K562 (cell line): ENCODE measurements at regions not wholly inside any gene's neighbourhood (a gene's known extent, or its start where the extent isn't known, plus 50 kb on each side); places are given as distances from the start of the nearest gene placed in this dataset.
"Not testable (repeated sequence)": the region's sequence is repeated elsewhere in the genome, so short reads cannot be mapped to it uniquely, and the experiment has no call there.

ENCODE experiments used
- ATAC-seq: fragments of 200-7000 bp; cut with Tn5 transposase; 3 replicates; pipeline ENCODE4 v1.9.1; 2020; ENCODE audit warnings: moderate library complexity
- BruUV-seq: library from RNA; stranded (reverse); fragments of 400-500 nt; replicated peaks from 2 replicates; lab custom pipeline; 2021; lab: Mats Ljungman, UMichigan
- CTCF ChIA-PET: fragments of 300-600 bp; formaldehyde crosslinking; extraction: SDS; loops from one replicate; lab custom pipeline; 2021; ENCODE audit warnings: low intra/inter-chr PET ratio; lab: Yijun Ruan, JAX
- POLR2A ChIA-PET: fragments of 300-600, 350-650 bp; sonication (Branson Sonifier 250); formaldehyde crosslinking; extraction: SDS; loops from one replicate; lab custom pipeline; 2021; ENCODE audit warnings: antibody characterized with exemption, inconsistent platforms; lab: Yijun Ruan, JAX
- DNase-seq, 4 experiments: peaks; one replicate each; pipeline versions ENCODE4 v3.0.0 to v3.0.0-alpha.2; 2011 to 2018; ENCODE audit warnings: low spot score in 3 of 4, mixed read lengths in 3 of 4; ENCODE audit errors: extremely low read depth in 1 of 4
- FAIRE-seq: peaks from 2 replicates; lab custom pipeline; 2011; peaks lifted over from hg19 to GRCh38; lab: Jason Lieb, UNC
- H2AFZ ChIP-seq: 2 replicates; pipeline ENCODE4 v1.6.0; 2011; ENCODE audit warnings: low read depth, low read length, control low read depth, inconsistent platforms
- H3K27ac ChIP-seq: fragments of 200-600 bp; 3 replicates; pipeline ENCODE4 v1.8.0; 2011; ENCODE audit warnings: low read depth, mild to moderate bottlenecking, control low read depth, inconsistent platforms, low read length, moderate library complexity, mixed read lengths; ENCODE audit errors: extremely low read depth
- H3K27me3 ChIP-seq, 2 experiments: fragments of 300-600 bp in 1 of 2; 2 replicates in 1 of 2; 3 replicates in 1 of 2; pipeline versions ENCODE4 v1.6.0 to v1.8.0; 2011; ENCODE audit warnings: inconsistent platforms in 2 of 2, low read length in 2 of 2, mild to moderate bottlenecking in 1 of 2, mixed read lengths in 1 of 2, moderate library complexity in 1 of 2; ENCODE audit not compliant: control insufficient read depth in 2 of 2, insufficient read depth in 2 of 2
- H3K36me3 ChIP-seq: fragments of 300-600 bp; 3 replicates; pipeline ENCODE4 v1.8.0; 2011; ENCODE audit warnings: mild to moderate bottlenecking, low read length, inconsistent platforms; ENCODE audit not compliant: control insufficient read depth, insufficient read depth
- H3K4me1 ChIP-seq, 2 experiments: fragments of 200-600 bp in 1 of 2; replicated peaks in 1 of 2; 2 replicates in 1 of 2; 3 replicates in 1 of 2; pipeline versions ENCODE4 v1.5.1 to v1.8.0; 2011; ENCODE audit warnings: inconsistent platforms in 2 of 2, low read length in 2 of 2, mild to moderate bottlenecking in 1 of 2, mixed read lengths in 1 of 2, moderate library complexity in 1 of 2; ENCODE audit not compliant: control insufficient read depth in 2 of 2, insufficient read depth in 2 of 2
- H3K4me2 ChIP-seq: 2 replicates; pipeline ENCODE4 v1.6.1; 2011; ENCODE audit warnings: low read length, control low read depth, inconsistent platforms, mixed read lengths; ENCODE audit not compliant: insufficient read depth
- H3K4me3 ChIP-seq: fragments of 200-600 bp; sonication (generic), shearing (Covaris generic); 2 replicates; pipeline ENCODE4 v1.5.1; 2016; ENCODE audit warnings: control low read depth, inconsistent platforms
- H3K79me2 ChIP-seq: fragments of 200-600 bp; 3 replicates; pipeline ENCODE4 v1.8.0; 2011; ENCODE audit warnings: low read length, inconsistent platforms; ENCODE audit not compliant: control insufficient read depth, insufficient read depth
- H3K9ac ChIP-seq, 2 experiments: 2 replicates each; pipeline versions ENCODE4 v1.6.0 to v1.6.1; 2011; ENCODE audit warnings: low read depth in 2 of 2, low read length in 2 of 2, control low read depth in 1 of 2, inconsistent platforms in 1 of 2, mild to moderate bottlenecking in 1 of 2, mixed read lengths in 1 of 2; ENCODE audit not compliant: insufficient read depth in 1 of 2
- H3K9me1 ChIP-seq: one replicate; pipeline ENCODE4 v1.6.0; 2011; ENCODE audit warnings: inconsistent platforms, mild to moderate bottlenecking, low read length, moderate library complexity; ENCODE audit not compliant: control insufficient read depth, insufficient read depth
- H3K9me3 ChIP-seq: replicated peaks from 2 replicates; pipeline ENCODE4 v1.5.1; 2011; ENCODE audit warnings: low read depth, low read length, inconsistent platforms; ENCODE audit not compliant: control insufficient read depth, insufficient read depth
- H4K20me1 ChIP-seq: replicated peaks from 2 replicates; pipeline ENCODE4 v1.6.1; 2011; ENCODE audit warnings: low read length, inconsistent platforms, mixed read lengths; ENCODE audit not compliant: control insufficient read depth, insufficient read depth
- COPS2 ChIP-seq: fragments of 450-650 bp; conservative IDR thresholded peaks from 2 replicates; pipeline ENCODE4 v1.6.1; 2016; ENCODE audit warnings: mild to moderate bottlenecking, moderate library complexity
- ESRRB ChIP-seq: fragments of 250-450 bp; sonication (Bioruptor Pico); IDR thresholded peaks from 2 replicates; pipeline ENCODE4 v1.5.0; 2020; ENCODE audit warnings: mild to moderate bottlenecking, moderate library complexity, borderline replicate concordance
- ETS2 ChIP-seq: IDR thresholded peaks from 2 replicates; pipeline ENCODE4 v1.6.1; 2016; ENCODE audit warnings: borderline replicate concordance, missing genetic modification characterization, mild to moderate bottlenecking, moderate library complexity, missing compliant biosample characterization; ENCODE audit not compliant: poor library complexity, severe bottlenecking
- HOXB6 ChIP-seq: fragments of 250-450 bp; sonication (Bioruptor Pico); IDR thresholded peaks from 2 replicates; pipeline ENCODE4 v1.5.1; 2022; ENCODE audit warnings: mild to moderate bottlenecking, borderline replicate concordance
- HSF4 ChIP-seq: fragments of 250-450 bp; sonication (Bioruptor Pico); IDR thresholded peaks from 2 replicates; pipeline ENCODE4 v2.1.2; 2022; ENCODE audit warnings: mild to moderate bottlenecking, moderate library complexity, borderline replicate concordance
- JUNB ChIP-seq: fragments of 450-650 bp; formaldehyde crosslinking; conservative IDR thresholded peaks from 2 replicates; pipeline ENCODE4 v1.4.0; 2020; ENCODE audit warnings: mild to moderate bottlenecking
- KAT7 ChIP-seq: sonication (generic); formaldehyde crosslinking; IDR thresholded peaks from 2 replicates; pipeline ENCODE4 v1.8.0; 2022; ENCODE audit warnings: missing genetic modification reagents, mild to moderate bottlenecking, borderline replicate concordance
- NBN ChIP-seq: fragments of 450-650 bp; IDR thresholded peaks from 2 replicates; pipeline ENCODE4 v1.6.1; 2016; ENCODE audit warnings: low read depth, mild to moderate bottlenecking
- SREBF2 ChIP-seq: sonication (generic); formaldehyde crosslinking; IDR thresholded peaks from 2 replicates; pipeline ENCODE4 v1.4.0; 2020; ENCODE audit warnings: mild to moderate bottlenecking, missing genetic modification reagents
- TBL1XR1 ChIP-seq, 2 experiments: IDR thresholded peaks; 2 replicates each; pipeline ENCODE4 v1.6.1; 2012; ENCODE audit warnings: improper control_type of control experiment in 2 of 2, low read length in 2 of 2, mild to moderate bottlenecking in 1 of 2
- ZNF77 ChIP-seq: fragments of 250-450 bp; sonication (Bioruptor Pico); IDR thresholded peaks from 2 replicates; pipeline ENCODE4 v1.5.0; 2020
- WGBS: fragments of 100-300 bp; shearing (Covaris generic); methylation state at CpG from one replicate; pipeline ENCODE4 v1.1.6; 2016; ENCODE audit warnings: low coverage, mixed read lengths; ENCODE audit not compliant: insufficient coverage; ENCODE audit errors: missing lambda C conversion rate; 5-methylcytosine and 5-hydroxymethylcytosine counted together
- in situ Hi-C: fragments of 300-500 bp; cut with MboI; formaldehyde crosslinking; loops from 4 replicates; pipeline ENCODE4 v1.15.0; 2018; ENCODE audit warnings: inconsistent platforms, mixed read lengths
- intact Hi-C: fragments of 100-400 bp; cut with micrococcal nuclease; formaldehyde crosslinking; loops from 2 replicates; pipeline ENCODE4 v1.14.2; 2022
- TF ChIP-seq, protein P1 (sequence below), 2 experiments: IDR thresholded peaks; 2 replicates each; pipeline ENCODE4 v1.6.1; 2011; ENCODE audit warnings: borderline replicate concordance in 1 of 2, control low read depth in 1 of 2, low read depth in 1 of 2, low read length in 1 of 2, mild to moderate bottlenecking in 1 of 2, mixed read lengths in 1 of 2, moderate library complexity in 1 of 2; ENCODE audit not compliant: insufficient read depth in 1 of 2, insufficient read length in 1 of 2, poor library complexity in 1 of 2, severe bottlenecking in 1 of 2; ENCODE audit errors: extremely low read depth in 1 of 2

DNA sequence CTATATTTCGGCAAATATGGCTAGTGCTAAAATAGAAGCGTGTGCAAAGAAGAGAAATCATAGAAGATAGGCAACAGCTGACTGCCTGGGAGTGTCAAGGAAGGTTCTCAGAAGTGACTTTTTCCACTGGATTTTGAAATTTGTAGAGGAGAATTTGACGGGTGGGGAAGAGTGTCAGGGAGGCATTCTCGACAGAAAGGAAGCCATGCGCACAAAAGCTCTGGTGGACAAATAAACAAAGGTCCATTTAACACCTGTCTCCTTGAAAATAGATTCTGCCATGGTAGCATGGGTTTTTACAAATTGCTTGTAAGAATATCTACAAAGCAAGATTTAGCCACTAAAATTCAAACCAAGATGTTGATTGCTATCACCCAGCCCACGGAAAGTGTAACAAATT, 1081.5 kb downstream of the GALC start (continued):
- TF ChIP-seq, protein P1, sequence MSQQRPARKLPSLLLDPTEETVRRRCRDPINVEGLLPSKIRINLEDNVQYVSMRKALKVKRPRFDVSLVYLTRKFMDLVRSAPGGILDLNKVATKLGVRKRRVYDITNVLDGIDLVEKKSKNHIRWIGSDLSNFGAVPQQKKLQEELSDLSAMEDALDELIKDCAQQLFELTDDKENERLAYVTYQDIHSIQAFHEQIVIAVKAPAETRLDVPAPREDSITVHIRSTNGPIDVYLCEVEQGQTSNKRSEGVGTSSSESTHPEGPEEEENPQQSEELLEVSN (IDR thresholded peaks at IDR 0.05; ENCODE audit: borderline replicate concordance in 1 of 2, extremely low read depth in 1 of 2, insufficient read depth in 1 of 2, insufficient read length in 1 of 2, low read depth in 1 of 2, low read length in 1 of 2, poor library complexity in 1 of 2, severe bottlenecking in 1 of 2) = no peak
- no peak for TF ChIP-seq ETS2
- TF ChIP-seq JUNB (CRISPR knock-in tag) = no peak
- TF ChIP-seq KAT7 (CRISPR knock-in tag) = no peak
- TF ChIP-seq ESRRB (CRISPR knock-in tag) = no peak
- TF ChIP-seq HOXB6 (CRISPR knock-in tag) = no peak
- TF ChIP-seq SREBF2 (CRISPR knock-in tag) = no peak
- no peak for TF ChIP-seq ZNF77
- TF ChIP-seq COPS2 = no peak
- TF ChIP-seq TBL1XR1 (IDR thresholded peaks at IDR 0.05; ENCODE audit: low read length in 2 of 2) = no peak
- TF ChIP-seq NBN = no peak
- TF ChIP-seq HSF4 (CRISPR knock-in tag) = no peak
- TF ChIP-seq, all 486 proteins: peak for 0

DNA sequence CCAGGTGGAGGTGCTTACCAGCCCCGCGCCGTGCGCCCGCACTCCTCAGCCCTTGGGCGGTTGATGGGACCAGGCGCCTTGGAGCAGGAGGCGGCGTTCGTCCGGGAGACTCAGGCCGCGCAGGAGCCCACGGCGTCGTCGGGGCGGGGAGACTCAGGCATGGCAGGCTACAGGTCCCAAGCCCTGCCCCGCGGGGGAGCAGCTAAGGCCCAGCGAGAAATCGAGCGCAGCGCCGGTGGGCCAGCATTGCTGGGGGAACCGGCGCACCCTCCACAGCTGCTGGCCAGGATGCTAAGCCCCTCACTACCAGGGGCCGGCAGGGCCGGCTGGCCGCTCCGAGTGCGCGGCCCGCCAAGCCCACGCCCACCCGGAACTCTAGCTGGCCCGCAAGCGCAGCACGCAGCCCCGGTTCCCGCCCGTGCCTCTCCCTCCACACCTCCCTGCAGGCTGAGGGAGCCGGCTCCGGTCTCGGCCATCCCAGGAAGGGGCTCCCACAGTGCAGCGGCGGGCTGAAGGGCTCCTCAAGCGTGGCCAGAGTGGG, 1087.5 kb downstream of the GALC start:
- H3K9ac ChIP-seq, H3K9me1 ChIP-seq, ATAC-seq, H3K4me2 ChIP-seq, H3K4me3 ChIP-seq, H3K36me3 ChIP-seq, BruUV-seq, H3K79me2 ChIP-seq, POLR2A ChIA-PET, DNase-seq, H3K4me1 ChIP-seq, in situ Hi-C loops, H3K9me3 ChIP-seq, H3K27ac ChIP-seq, FAIRE-seq, H4K20me1 ChIP-seq, CTCF ChIA-PET, H3K27me3 ChIP-seq, H2AFZ ChIP-seq, intact Hi-C loops: not testable (repeated sequence)
- 1% methylated on average over 21 of the region's 48 CpGs for WGBS
